Stimulated activated naive CD8-positive, alpha-beta T cell treated with anti-CD3 and anti-CD28 coated beads, Interleukin-15, amount 100 ng/mL, for 72 hours (primary cell): ENCODE measurements at regions not wholly inside any gene's neighbourhood (a gene's known extent, or its start where the extent isn't known, plus 50 kb on each side); places are given as distances from the start of the nearest gene placed in this dataset.

Experiments used
- ATAC-seq: fragments of 150-1000 bp; cut with Tn5 transposase; 2 replicates; pipeline ENCODE4 v1.10.0; 2021; ENCODE audit warnings: mild to moderate bottlenecking, moderate library complexity
- DNase-seq, 2 donors: peaks; one replicate each; pipeline ENCODE4 v3.0.0; 2021 to 2022
- H3K27ac Mint-ChIP-seq, 2 donors: one replicate each; pipeline ENCODE4 v1.8.0; 2022; ENCODE audit warnings: mild to moderate bottlenecking in 2 of 2, mixed read lengths in 2 of 2, moderate library complexity in 2 of 2
- H3K27me3 Mint-ChIP-seq: one replicate; pipeline ENCODE4 v1.8.0; 2022; ENCODE audit warnings: mixed read lengths
- H3K4me1 Mint-ChIP-seq: one replicate; pipeline ENCODE4 v1.8.0; 2022; ENCODE audit warnings: mild to moderate bottlenecking, mixed read lengths
- H3K4me3 Mint-ChIP-seq, 2 donors: one replicate each; pipeline ENCODE4 v1.8.0; 2022; ENCODE audit warnings: mild to moderate bottlenecking in 2 of 2, mixed read lengths in 2 of 2, moderate library complexity in 1 of 2
- H3K9me3 Mint-ChIP-seq, 2 donors: one replicate each; pipeline ENCODE4 v1.8.0; 2022; ENCODE audit warnings: mixed read lengths in 2 of 2

GRCh38 chr2:114049826-114050225 lies 159.9 kb downstream of the ACTR3 start:
- peaks cover 18% of the 10 kb centered on the region for H3K27me3 Mint-ChIP-seq
- H3K27ac Mint-ChIP-seq, result no peak overlapping the region
- no peak for DNase-seq
- ATAC-seq, result no peak
- no peaks in the 10 kb centered on the region for H3K9me3 Mint-ChIP-seq
- H3K4me1 Mint-ChIP-seq, result no peaks in the 10 kb centered on the region
- H3K4me3 Mint-ChIP-seq, result no peak overlapping the region

- ATAC-seq, result no peak
- H3K27me3 Mint-ChIP-seq, result peaks cover 18% of the 10 kb centered on the region
Measured at GRCh38 chr2:114056294-114057143, 166.6 kb downstream of the ACTR3 start.

GRCh38 chr2:114057638-114058037 lies 167.7 kb downstream of the ACTR3 start:
- Mint-ChIP-seq H3K27ac (no peak overlapping the region), H3K4me1 (no peaks in the 10 kb centered on the region), H3K27me3 (peaks cover 16% of the 10 kb centered on the region), H3K9me3 (no peaks in the 10 kb centered on the region), H3K4me3 (no peak overlapping the region)
- ATAC-seq (no peak), DNase-seq (no peak)

More at GRCh38 chr2:114056294-114057143, 166.6 kb downstream of the ACTR3 start:
- Mint-ChIP-seq H3K4me1 (no peaks in the 10 kb centered on the region), H3K9me3 (no peaks in the 10 kb centered on the region), H3K4me3 (no peak overlapping the region), H3K27ac (no peak overlapping the region)
- no peak for DNase-seq

- Mint-ChIP-seq H3K4me3 (no peak overlapping the region), H3K9me3 (no peaks in the 10 kb centered on the region), H3K4me1 (no peaks in the 10 kb centered on the region), H3K27me3 (peaks cover 11% of the 10 kb centered on the region), H3K27ac (no peak overlapping the region)
- ATAC-seq (no peak), DNase-seq (no peak)
Measured at GRCh38 chr2:114061566-114062098, 171.7 kb downstream of the ACTR3 start.

GRCh38 chr2:114063346-114063745 lies 173.5 kb downstream of the ACTR3 start:
- ATAC-seq (no peak), DNase-seq (no peak)
- Mint-ChIP-seq H3K9me3 (no peaks in the 10 kb centered on the region), H3K4me3 (no peak overlapping the region), H3K4me1 (no peaks in the 10 kb centered on the region), H3K27ac (no peak overlapping the region), H3K27me3 (peaks cover 21% of the 10 kb centered on the region)

GRCh38 chr2:114065731-114066130 lies 175.8 kb downstream of the ACTR3 start:
- Mint-ChIP-seq H3K4me1 (no peaks in the 10 kb centered on the region), H3K9me3 (no peaks in the 10 kb centered on the region), H3K27ac (no peak overlapping the region), H3K4me3 (no peak overlapping the region), H3K27me3 (peaks cover 31% of the 10 kb centered on the region)
- ATAC-seq, result no peak
- DNase-seq, result no peak

DNA sequence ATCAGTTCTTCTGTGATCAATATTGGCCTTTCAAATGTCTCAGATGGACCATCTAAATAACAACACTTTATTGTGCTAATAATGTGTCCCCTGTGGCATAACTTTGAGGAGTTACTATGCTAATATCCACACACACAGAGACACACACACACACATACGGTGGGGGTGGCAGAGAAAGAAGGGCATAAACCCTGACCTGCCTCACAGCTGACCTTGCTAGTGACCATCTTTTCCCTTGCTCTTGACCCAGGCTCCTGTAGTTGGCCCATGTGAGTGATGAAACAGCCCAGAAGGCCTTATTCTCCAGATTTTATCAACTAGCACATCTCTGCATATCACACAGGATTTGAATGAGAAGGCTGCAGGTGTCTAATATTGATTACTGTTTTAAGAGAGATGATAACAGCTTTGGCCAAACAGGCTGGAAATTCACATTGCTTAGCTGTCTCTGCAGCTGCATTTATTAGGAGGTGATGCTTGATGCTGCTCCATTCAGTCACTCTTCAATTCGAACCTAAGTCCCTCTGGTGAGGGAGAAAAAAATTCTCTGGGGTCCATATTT lies 176.4 kb downstream of the ACTR3 start:
- Mint-ChIP-seq H3K9me3 (no peaks in the 10 kb centered on the region), H3K4me3 (no peak overlapping the region), H3K27me3 (peaks cover 35% of the 10 kb centered on the region), H3K4me1 (no peaks in the 10 kb centered on the region), H3K27ac (no peak overlapping the region)
- DNase-seq (no peak), ATAC-seq (no peak)

GRCh38 chr2:114068438-114068837 lies 178.5 kb downstream of the ACTR3 start:
- Mint-ChIP-seq H3K4me1 (no peaks in the 10 kb centered on the region), H3K9me3 (no peaks in the 10 kb centered on the region)

DNA sequence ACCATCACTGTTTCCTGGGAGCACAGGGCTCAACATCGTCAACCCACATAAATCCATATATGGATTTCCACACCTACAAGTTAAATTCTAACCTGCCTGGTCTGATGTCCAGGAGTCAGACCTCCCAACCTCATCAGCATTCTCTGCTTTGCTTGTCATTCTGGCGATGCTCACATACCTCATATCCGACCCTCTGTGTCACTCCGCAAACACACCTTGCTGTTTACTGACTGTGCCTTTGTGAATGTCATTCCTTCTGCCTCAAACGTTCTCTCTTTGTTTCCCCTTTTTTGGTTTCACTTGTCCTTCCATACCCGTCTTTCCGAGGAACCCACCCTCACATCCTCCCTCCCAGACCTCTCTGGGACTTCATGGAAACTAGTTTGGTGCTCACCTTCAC lies 187.1 kb downstream of the ACTR3 start:
- no peak overlapping the region for H3K27ac Mint-ChIP-seq
- no peaks in the 10 kb centered on the region for H3K4me1 Mint-ChIP-seq
- no peaks in the 10 kb centered on the region for H3K9me3 Mint-ChIP-seq
- ATAC-seq (no peak), DNase-seq (no peak)
- H3K27me3 Mint-ChIP-seq, result peaks cover 8% of the 10 kb centered on the region
- H3K4me3 Mint-ChIP-seq, result no peak overlapping the region

More at GRCh38 chr2:114068438-114068837, 178.5 kb downstream of the ACTR3 start:
- DNase-seq (no peak), ATAC-seq (no peak)
- H3K4me3 Mint-ChIP-seq, result no peak overlapping the region
- H3K27ac Mint-ChIP-seq, result no peak overlapping the region
- H3K27me3 Mint-ChIP-seq, result peaks cover 35% of the 10 kb centered on the region

GRCh38 chr2:114079366-114080004 lies 189.6 kb downstream of the ACTR3 start:
- peaks cover 8% of the 10 kb centered on the region for H3K27me3 Mint-ChIP-seq
- no peak for ATAC-seq
- H3K27ac Mint-ChIP-seq, result peak overlapping the region in 1 of 2 donors; percentile 72
- no peaks in the 10 kb centered on the region for H3K4me1 Mint-ChIP-seq
- no peak overlapping the region for H3K4me3 Mint-ChIP-seq
- no peak for DNase-seq
- H3K9me3 Mint-ChIP-seq, result no peaks in the 10 kb centered on the region

GRCh38 chr2:114082731-114083433 lies 193.0 kb downstream of the ACTR3 start:
- no peak for ATAC-seq
- H3K27me3 Mint-ChIP-seq, result no peaks in the 10 kb centered on the region
- no peak overlapping the region for H3K4me3 Mint-ChIP-seq
- no peaks in the 10 kb centered on the region for H3K9me3 Mint-ChIP-seq
- H3K27ac Mint-ChIP-seq, result no peak overlapping the region
- DNase-seq, result no peak
- H3K4me1 Mint-ChIP-seq, result no peaks in the 10 kb centered on the region

GRCh38 chr2:114083717-114084387 lies 194.0 kb downstream of the ACTR3 start:
- Mint-ChIP-seq H3K4me1 (no peaks in the 10 kb centered on the region), H3K4me3 (no peak overlapping the region), H3K9me3 (no peaks in the 10 kb centered on the region), H3K27ac (no peak overlapping the region), H3K27me3 (no peaks in the 10 kb centered on the region)
- DNase-seq, result no peak
- ATAC-seq, result no peak

DNA sequence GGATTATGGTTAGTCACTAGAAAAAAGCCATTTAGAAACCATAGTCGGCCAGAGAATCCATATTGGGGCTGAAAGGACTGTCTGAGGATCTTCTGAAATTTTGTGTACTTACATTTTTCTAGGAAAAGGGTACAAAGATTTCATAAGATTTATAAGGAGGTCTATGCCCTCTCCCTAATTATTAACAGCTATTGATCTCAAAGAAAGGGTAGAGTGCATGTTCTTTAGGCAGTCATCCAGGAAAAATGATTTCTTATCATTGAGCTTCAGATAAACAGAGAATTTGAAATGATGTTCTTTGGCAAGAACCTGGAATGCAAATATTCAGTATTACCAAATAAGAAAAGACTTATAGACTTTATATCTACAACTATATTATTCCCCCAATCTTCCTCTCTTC lies 195.3 kb downstream of the ACTR3 start:
- H3K27me3 Mint-ChIP-seq, result no peaks in the 10 kb centered on the region
- DNase-seq (no peak), ATAC-seq (no peak)
- H3K4me1 Mint-ChIP-seq, result no peaks in the 10 kb centered on the region
- no peak overlapping the region for H3K27ac Mint-ChIP-seq
- no peaks in the 10 kb centered on the region for H3K9me3 Mint-ChIP-seq
- no peak overlapping the region for H3K4me3 Mint-ChIP-seq

GRCh38 chr2:114085992-114086391 lies 196.1 kb downstream of the ACTR3 start:
- H3K4me3 Mint-ChIP-seq, result no peak overlapping the region
- no peaks in the 10 kb centered on the region for H3K9me3 Mint-ChIP-seq
- no peak overlapping the region for H3K27ac Mint-ChIP-seq
- DNase-seq, result no peak
- ATAC-seq, result no peak
- no peaks in the 10 kb centered on the region for H3K27me3 Mint-ChIP-seq
- no peaks in the 10 kb centered on the region for H3K4me1 Mint-ChIP-seq
